ENCODE measurements at regions not wholly inside any gene's neighbourhood (a gene's known extent, or its start where the extent isn't known, plus 50 kb on each side); places are given as distances from the start of the nearest gene placed in this dataset.

- no peak for DNase-seq
These were observed 519.3 kb upstream of the CADM2 start for GRCh38 chr3:84439476-84439875.

GRCh38 chr3:84440291-84440690, 518.5 kb upstream of the CADM2 start:
- no peak for DNase-seq

DNA sequence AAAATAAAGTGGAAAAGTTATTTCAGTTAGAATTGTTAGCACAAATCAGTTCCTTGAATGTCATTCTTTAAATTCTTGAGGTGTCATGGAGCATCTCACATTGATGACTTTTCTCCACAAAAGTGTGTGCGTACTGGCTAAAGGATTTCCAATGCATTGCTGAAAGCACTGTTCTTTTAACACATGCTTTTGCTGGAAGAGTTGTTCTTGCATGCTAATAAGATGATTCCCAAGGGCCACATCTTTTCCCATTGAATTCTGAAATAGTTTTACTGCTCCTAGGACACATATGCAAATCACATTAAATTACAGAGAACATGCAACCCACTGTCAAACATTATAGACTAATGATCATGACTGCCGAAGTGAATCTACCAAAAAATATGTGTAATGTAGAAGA, 516.3 kb upstream of the CADM2 start:
- DNase-seq: no peak

GRCh38 chr3:84444726-84445521, 513.9 kb upstream of the CADM2 start:
- no peak for DNase-seq

GRCh38 chr3:84487296-84487695, 471.5 kb upstream of the CADM2 start:
- no peak for DNase-seq

GRCh38 chr3:84504761-84505160, 454.0 kb upstream of the CADM2 start:
- DNase-seq: no peak

GRCh38 chr3:84510007-84510406, 448.8 kb upstream of the CADM2 start:
- DNase-seq: no peak

- DNase-seq: no peak
These were observed 435.9 kb upstream of the CADM2 start for GRCh38 chr3:84522893-84523292.

GRCh38 chr3:84536916-84537315, 421.9 kb upstream of the CADM2 start:
- DNase-seq: no peak

DNA sequence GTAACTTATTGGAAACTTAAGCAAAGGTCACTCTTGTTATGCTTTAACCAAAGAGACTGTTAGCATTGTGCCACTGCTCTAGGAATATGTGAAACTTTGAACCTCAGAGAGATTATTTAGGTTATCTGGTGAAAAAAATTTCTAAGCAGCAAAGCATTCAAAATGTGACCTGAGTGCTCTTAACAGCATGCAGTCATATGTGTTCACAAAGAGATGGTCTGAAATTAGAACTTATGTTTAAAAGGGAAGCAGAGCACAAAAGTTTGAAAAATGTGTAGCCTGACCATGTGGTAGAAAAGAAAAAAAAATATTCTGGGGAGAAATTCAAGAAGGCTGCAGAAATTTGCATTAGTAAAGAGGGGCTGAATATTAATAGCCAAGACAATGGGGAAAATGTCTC, 420.2 kb upstream of the CADM2 start:
- no peak for DNase-seq

DNA sequence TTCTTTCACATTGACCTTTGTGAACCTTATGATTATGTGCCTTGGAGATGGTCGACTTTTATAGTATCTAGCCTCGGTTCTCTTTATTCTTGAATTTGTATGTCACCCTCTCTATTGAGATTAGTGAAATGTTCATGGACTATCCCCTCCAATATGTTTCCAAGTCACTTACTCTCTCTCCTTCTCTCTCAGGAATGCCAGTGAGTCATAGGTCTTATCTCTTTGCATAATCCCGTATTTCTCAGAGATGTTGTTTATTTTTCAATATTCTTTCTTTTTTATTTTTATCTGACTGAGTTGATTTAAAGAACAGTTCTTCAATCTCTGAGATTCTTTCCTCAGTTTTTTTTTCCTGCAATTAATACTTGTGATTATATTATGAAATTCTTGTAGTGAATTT, 411.6 kb upstream of the CADM2 start:
- no peak for DNase-seq

GRCh38 chr3:84547971-84548970, 410.5 kb upstream of the CADM2 start:
- DNase-seq: no peak

DNA sequence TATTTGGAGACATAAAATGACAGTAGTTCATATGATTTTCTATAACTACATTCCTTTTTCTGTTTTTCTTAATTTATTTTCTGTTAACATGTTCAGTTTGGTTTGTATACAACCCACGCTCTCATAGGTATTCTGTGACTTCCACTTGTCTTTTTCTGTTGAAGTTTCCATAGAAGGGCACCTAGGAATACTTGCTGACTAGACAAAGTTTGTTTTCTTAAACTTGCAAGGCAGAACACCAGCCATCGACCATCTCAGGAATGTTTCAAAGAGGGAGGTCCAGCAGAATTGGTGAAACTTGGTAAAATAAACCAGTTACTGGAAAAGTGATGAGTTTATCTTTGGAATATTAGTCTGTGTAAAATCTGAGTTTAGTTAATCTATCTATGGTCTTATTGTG, 403.2 kb upstream of the CADM2 start:
- DNase-seq: no peak

- no peak for DNase-seq
These were observed 392.5 kb upstream of the CADM2 start for GRCh38 chr3:84566256-84566655.

DNA sequence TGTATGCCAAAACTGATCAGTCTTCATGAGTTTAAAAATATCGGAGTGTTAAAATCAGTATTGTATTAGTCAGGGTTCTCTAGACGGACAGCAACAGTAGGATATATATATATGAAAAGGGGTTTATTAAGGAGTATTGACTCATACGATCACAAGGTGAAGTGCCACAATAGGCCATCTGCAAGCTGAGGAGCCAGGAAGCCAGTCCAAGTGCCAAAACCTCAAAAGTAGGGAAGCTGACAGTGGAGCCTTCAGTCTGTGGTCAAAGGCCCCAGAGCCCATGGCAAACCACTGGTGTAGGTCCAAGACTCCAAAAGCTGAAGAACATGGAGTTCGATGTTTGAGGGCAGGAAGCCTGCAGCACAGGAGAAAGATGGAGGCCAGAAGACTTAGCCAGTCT, 391.0 kb upstream of the CADM2 start:
- no peak for DNase-seq

GRCh38 chr3:84573962-84574361, 384.8 kb upstream of the CADM2 start:
- DNase-seq: no peak

DNA sequence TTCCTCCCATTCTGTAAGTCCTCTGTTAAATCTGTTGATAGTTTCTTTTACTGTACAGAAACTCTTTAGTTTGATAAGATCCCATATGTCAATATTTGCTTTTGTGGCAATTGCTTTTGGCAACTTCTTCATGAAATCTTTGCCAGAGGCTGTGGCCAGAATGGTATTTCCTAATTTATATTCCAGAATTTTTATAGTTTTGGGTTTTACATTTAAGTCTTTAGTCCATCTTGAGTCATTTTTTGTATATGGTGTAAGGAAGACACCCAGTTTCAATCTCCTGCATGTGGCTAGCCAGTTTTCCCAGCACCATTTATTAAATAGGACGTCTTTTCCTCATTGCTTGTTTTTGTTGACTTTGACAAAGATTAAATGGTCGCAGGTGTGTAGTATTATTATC, 372.4 kb upstream of the CADM2 start:
- no peak for DNase-seq

DNA sequence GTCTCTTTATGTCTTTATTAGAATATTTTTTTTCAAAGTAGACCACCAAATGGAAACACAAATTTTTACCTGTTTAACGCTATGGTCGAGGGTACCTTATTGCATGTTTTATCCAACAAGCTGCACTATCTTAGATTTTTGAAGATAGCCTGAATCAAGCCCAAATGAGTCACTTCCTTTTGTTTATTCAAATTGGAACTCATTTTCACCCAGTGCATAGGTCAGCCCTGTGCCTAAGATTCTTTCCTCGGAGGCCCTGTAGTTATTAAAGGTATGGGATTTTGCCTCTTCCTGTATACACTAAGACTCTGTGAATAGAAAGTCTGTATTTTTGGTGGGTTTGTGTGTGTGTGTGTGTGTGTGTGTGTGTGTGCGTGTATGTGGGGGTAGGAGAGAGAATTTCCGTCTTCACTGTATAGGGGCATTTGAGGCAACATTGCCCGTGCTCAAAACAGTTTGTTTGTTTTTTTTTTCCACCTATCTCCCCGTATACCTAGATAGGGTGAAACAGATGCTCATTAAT, 358.0 kb upstream of the CADM2 start:
- DNase-seq: no peak

GRCh38 chr3:84601303-84601702, 357.5 kb upstream of the CADM2 start:
- no peak for DNase-seq

DNA sequence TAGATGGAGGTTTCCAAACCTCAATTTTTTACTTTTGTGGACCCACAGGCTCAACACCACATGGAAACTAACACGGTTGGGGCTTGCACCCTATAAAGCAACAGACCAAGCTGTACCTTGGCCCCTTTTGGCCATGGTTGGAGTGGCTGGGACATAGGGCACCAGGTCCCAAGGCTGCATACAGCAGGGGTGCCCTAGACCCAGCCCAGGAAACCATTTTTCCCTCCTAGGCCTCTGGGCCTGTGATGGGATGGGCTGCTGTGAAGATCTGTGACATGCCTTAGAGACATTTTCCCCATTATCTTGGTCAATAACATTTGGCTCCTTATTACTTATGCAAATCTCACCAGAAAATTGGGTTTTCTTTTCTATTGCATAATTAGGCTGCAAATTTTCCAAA, 337.0 kb upstream of the CADM2 start:
- no peak for DNase-seq

DNA sequence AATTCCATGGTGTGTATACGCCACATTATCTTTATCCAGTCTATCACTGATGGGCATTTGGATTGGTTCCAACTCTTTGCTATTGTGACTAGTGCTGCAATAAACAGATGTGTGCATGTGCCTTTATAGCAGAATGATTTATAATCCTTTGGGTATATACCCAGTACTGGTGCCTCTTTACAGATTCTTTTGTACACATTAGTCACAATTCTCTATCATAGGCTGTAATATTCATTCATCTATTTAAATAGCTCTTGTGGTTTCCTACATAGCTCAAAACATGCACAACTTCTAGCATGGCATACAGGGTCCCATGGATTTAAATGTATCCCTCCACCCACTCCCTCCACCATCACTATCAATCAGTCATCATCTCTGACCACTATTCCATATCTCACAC, 324.1 kb upstream of the CADM2 start:
- DNase-seq: no peak

DNA sequence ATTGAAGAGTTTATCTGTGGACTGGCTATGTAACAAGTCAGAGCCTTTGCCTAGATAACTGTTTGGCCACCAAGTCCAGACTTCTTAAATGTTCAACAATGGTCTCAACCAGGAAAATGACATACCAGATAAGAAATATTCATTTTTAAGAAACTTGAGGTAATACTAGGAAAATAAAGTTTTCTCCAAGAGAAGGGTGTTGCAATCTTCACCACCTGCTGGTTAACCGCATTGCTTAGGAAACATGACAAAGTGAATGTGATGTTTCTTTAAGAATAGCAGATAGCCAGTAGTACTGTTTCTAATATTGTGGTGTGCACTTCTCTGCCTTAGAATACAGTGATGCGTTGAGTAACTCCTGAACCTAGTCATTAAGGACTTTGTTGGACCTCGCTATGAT, 321.5 kb upstream of the CADM2 start:
- DNase-seq: no peak

DNA sequence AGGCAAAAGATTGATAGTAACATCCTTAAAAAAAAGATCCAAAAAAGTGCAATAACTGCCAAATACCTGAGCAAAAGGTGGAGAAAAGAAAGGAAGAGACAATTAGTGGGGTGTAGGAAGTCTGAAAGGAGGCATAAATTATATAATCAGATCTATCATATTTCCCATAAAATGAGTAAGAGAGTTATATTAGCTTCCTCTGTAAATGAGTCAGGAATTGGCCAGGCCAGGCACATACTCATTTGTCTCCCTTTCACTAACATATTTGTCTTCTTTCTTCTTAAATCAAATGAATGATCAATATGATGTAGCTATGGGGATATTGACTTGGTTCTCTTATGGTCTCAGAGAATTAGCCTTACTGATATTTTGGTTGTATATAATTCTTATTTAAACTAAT, 292.3 kb upstream of the CADM2 start:
- DNase-seq: no peak

DNA sequence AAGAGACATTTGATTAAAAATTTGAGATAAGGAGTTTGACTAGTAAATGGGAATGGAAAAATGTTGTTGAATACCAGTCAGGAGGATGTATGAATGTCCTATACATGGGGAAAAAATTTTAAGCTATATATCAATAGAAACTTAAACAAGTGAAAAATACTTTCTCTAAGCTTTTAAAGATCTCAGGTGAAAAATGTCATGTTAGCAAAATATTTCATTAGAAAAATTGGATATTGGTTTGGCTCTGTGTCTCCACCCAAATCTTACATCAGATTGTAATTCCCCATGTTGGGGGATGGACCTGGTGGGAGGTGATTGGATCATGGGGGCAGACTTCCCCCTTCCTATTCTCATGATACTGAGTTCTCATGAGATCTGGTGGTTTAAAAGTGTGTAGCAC, 279.6 kb upstream of the CADM2 start:
- DNase-seq: no peak
